GM21447 (cell line): ENCODE measurements at regions not wholly inside any gene's neighbourhood (a gene's known extent, or its start where the extent isn't known, plus 50 kb on each side); places are given as distances from the start of the nearest gene placed in this dataset.
"Not testable (repeated sequence)": the region's sequence is repeated elsewhere in the genome, so short reads cannot be mapped to it uniquely, and the experiment has no call there.

Experiments
- ATAC-seq: cut with Tn5 transposase; IDR thresholded peaks from one replicate; pipeline ENCODE4 v1.9.1; 2021; ENCODE audit not compliant: unreplicated experiment

- ATAC-seq = no peak
Measured at GRCh38 chr6:50899306-50899870, 80.7 kb downstream of the TFAP2B start.

DNA sequence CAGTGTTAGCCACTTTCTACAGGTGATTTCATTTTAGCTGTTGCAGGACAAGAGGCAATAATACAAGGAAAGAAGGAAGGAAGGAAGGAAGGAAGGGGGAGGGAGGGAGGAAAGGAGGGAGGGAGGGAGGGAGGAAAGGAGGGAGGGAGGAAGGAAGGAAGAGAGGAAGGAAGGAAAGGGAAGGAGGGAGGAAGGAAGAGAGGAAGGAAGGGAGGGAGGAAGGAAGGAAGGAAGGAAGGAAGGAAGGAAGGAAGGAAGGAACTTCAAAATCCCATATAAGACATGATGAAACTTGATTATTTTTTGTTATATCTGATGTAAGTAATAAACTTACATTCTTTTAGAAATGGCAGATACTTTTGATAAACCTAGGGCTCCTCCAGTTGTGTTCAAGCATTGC, 83.6 kb downstream of the TFAP2B start:
- no peak for ATAC-seq

GRCh38 chr6:50905297-50905696, 86.6 kb downstream of the TFAP2B start:
- ATAC-seq = no peak

GRCh38 chr6:50907565-50907964, 88.9 kb downstream of the TFAP2B start:
- no peak for ATAC-seq

GRCh38 chr6:50913105-50913770, 94.6 kb downstream of the TFAP2B start:
- ATAC-seq = no peak

- ATAC-seq = not testable (repeated sequence)
Measured at GRCh38 chr6:50921378-50921777, 102.7 kb downstream of the TFAP2B start.

DNA sequence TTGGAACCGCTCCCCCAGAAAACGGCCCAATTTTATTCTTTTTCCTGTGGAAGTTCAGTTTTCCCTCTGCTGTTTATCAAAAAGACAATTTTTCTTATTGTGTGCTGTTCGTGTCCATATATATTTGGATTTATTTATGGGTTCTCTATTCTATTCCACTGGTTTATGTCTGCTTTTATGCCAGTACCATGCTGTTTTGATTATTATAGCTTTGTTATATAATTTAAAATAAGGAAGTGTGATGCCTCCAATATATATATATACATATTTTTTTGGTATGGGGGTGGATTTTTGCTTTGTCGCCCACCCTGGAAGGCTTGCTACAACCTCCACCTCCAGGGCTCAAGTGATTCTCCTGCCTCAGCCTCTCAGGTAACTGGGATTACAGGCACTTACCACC, 103.3 kb downstream of the TFAP2B start:
- no peak for ATAC-seq

DNA sequence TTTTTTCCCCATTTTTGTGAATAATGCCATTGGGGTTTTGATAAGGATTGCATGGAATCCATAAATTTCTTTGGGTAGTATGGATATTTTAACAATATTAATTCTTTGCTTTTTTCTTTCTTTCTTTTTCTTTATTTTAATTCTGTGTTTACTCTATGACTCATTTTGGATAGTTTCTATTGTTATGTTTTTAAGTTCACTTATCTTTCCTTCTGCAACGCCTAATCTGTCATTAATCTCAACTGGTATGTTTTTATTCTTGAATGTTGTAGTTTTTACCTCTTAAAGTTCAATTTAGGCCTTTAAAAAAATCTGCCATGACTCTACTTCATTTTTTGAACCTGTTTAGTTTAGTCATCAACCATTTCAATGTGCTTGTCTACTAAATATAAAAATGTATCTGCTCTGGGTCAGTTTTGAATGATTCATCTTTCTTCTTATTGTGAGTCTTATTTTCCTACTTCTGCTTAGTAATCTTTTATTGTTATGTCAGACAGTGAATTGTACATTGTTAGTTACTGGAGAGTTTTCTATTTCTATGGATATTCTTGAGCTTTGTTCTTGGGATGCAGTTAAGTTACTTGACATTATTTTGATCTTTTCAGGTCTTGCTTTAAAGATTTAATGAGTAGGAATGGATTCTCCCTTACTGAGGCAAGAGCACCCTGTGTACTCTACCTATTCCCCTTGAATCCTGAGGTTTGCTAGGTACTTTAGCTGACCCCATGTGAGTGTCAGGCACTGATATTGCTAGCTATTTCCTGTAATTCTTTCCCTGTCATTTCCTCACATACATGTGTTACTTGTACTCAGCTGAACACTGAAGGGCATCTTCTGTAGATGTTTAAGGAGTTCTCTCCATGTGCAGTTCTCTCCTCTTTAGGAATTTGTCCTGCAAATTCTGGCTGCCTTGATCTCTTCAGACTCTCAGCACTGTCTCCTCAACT, 104.2 kb downstream of the TFAP2B start:
- ATAC-seq = no peak

- no peak for ATAC-seq
Measured at GRCh38 chr6:50924758-50925157, 106.1 kb downstream of the TFAP2B start.

DNA sequence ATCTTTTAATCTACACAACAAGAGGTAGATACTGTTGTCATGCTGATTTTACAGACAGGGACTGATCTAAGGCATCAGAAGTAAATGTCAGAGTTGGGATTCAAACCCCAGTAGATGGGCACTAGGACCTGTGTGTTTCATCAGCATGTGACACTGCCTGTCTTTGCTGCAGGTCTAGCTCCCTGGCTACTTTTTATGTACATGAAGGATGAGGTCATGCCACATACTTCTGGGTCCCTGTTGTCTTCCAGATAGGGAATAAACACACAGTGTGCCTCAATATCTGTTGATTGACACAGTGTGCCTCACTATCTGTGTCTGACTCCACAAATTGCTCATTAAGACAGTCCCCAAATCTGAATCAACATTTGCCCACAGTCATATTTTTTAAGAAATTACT, 106.9 kb downstream of the TFAP2B start:
- no peak for ATAC-seq

DNA sequence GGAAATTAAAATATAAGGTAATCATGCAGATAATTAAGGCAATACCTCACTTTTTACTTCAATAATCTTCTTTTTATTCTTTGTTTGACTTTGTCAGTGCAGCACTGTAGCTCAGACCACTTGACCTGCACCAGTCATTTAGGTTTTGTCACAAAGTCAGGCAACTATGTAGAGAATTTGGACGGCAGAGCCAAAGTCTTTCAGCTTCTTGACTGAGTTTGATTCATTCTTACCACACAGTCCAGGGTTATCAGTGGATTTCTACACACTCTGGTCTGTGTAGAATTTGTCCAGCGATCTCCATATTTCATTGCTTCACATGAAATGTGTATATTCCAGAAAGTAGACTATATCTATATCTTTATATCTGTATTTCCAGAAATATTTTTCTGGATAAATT, 107.3 kb downstream of the TFAP2B start:
- no peak for ATAC-seq

DNA sequence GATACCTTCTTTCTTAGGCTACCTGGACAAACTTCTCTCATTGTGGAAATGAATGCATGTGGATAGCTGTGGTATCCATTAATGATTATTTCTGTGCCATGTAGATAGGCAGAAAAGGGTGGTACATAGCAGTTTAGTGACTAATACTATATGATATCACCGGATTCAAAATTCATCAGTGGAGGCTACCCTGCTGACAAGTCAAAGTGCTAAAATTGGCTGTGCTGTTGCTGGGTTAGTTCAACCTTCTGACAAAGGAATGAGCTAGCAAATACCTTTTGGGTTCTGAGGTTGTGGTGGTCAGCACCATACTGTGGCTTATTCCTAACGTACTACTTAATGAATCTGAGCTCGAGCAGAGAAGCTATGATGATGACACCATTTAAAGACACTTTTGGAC, 109.1 kb downstream of the TFAP2B start:
- ATAC-seq = no peak

GRCh38 chr6:50929323-50929722, 110.7 kb downstream of the TFAP2B start:
- no peak for ATAC-seq

GRCh38 chr6:50935442-50935841, 116.8 kb downstream of the TFAP2B start:
- no peak for ATAC-seq

DNA sequence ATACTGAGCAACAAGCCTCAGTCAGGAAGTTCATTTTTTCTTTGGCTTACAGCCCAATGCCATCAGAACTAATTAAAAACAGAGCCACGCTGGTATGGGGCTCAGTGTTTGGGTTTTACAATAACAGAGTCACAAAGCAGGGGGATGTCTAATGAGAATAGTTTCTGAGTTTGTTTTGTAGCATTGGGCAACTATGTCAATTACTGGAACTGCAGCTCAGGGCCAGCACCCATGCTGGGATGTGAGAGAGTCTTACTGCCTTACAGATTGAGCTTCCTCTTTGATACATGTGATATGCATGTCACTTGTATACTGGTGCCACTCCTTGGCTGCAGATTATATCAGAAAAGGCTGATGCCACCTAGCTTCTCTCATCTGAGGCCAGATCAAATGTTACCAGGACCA, 117.6 kb downstream of the TFAP2B start:
- no peak for ATAC-seq

DNA sequence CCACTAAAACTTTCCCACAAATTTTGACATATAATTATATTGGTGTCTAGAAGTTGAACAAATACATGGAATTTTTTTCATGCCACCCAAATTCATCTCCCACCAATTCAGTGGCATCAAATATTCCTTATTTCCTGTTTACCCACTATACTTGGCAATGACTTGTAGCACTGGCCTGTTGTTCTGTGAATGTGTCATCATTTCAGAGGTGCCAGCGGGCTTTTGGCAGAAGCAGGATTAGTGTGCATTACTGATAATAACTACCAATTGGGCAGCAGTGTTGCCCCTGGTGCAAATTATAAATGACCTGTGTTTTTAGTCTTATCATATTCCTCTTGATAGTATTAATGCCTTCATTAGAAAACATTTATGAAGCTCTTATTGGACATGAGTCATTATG, 121.3 kb downstream of the TFAP2B start:
- no peak for ATAC-seq

GRCh38 chr6:50945789-50946188, 127.1 kb downstream of the TFAP2B start:
- ATAC-seq = no peak

- ATAC-seq = no peak
Measured at GRCh38 chr6:50952092-50952907, 133.6 kb downstream of the TFAP2B start.

GRCh38 chr6:50956014-50956413, 137.3 kb downstream of the TFAP2B start:
- no peak for ATAC-seq

- ATAC-seq = no peak
Measured at GRCh38 chr6:50958148-50958697, 139.6 kb downstream of the TFAP2B start.
